Activated naive CD4-positive, alpha-beta T cell treated with anti-CD3 and anti-CD28 coated beads, Interleukin-2, amount 10 ng/mL, durations not matched to agents 7 days and 5 days (primary cell): ENCODE measurements at regions not wholly inside any gene's neighbourhood (a gene's known extent, or its start where the extent isn't known, plus 50 kb on each side); places are given as distances from the start of the nearest gene placed in this dataset.

Experiments used
- CTCF ChIA-PET: fragments of 350-600 bp; sonication (Branson Sonifier 250); formaldehyde crosslinking; loops from one replicate; lab custom pipeline; 2021; ENCODE audit warnings: antibody characterized with exemption; lab: Charles Lee
- DNase-seq: peaks from one replicate; pipeline ENCODE4 v3.0.0-alpha.2; 2020
- H3K27ac Mint-ChIP-seq: one replicate; pipeline ENCODE4 v1.8.0; 2021; ENCODE audit warnings: mild to moderate bottlenecking, moderate library complexity, mixed read lengths
- H3K27me3 Mint-ChIP-seq: one replicate; pipeline ENCODE4 v1.8.0; 2021; ENCODE audit warnings: mild to moderate bottlenecking, mixed read lengths
- H3K36me3 Mint-ChIP-seq: one replicate; pipeline ENCODE4 v1.8.0; 2021; ENCODE audit warnings: mixed read lengths
- H3K4me1 Mint-ChIP-seq: one replicate; pipeline ENCODE4 v1.8.0; 2021; ENCODE audit warnings: mixed read lengths
- H3K4me3 Mint-ChIP-seq: one replicate; pipeline ENCODE4 v1.8.0; 2021; ENCODE audit warnings: mild to moderate bottlenecking, moderate library complexity, mixed read lengths
- H3K9me3 Mint-ChIP-seq: one replicate; pipeline ENCODE4 v1.8.0; 2021; ENCODE audit warnings: mixed read lengths

DNA sequence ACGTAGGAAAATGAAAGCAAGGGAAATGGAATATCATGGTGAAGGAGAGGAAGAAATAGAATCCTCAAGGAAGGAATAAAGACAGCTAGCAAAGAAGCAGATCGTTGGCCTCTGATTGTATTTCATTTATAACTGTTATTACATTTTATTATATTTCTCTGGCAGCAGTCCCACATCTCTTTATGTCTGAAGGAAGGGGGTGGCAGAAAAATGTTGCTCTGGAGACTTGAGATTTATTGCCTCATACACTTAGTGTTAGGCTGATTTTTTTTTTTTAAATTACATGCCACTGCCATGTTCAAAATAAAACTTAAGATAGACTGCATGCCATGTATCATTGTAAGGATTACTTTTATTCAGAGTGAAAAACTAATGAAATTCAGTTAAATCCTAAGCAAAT is 971.7 kb upstream of the CHORDC1 start:
- no peak for DNase-seq
- no peak overlapping the region for H3K27ac Mint-ChIP-seq
- CTCF ChIA-PET, result no interaction called here
- H3K4me3 Mint-ChIP-seq, result no peak overlapping the region
- no peaks in the 10 kb centered on the region for H3K27me3 Mint-ChIP-seq
- no peaks in the 10 kb centered on the region for H3K4me1 Mint-ChIP-seq
- H3K9me3 Mint-ChIP-seq, result peaks cover 5% of the 10 kb centered on the region
- H3K36me3 Mint-ChIP-seq, result no peaks in the 10 kb centered on the region

DNA sequence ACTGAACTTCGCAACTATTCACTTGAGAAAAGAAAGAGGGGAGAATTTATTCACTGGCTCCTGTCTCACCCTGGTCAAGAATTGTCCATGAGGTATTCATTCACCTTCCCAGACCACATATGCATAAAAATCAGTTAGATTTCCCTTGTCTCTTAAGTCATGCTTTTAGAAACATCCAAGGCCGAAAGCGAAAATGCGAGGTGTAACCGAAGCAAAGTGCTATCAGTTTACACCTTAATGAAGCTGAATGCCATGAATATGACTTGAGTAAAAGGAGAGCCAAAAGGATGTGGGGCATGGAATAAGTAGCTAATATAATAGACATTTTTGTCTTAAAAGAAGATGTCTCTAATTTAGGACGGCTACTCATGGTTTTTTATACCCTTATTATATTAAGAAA is 965.6 kb upstream of the CHORDC1 start:
- no peak for DNase-seq
- Mint-ChIP-seq H3K4me1 (no peaks in the 10 kb centered on the region), H3K36me3 (no peaks in the 10 kb centered on the region), H3K27me3 (no peaks in the 10 kb centered on the region), H3K4me3 (no peak overlapping the region), H3K9me3 (peaks cover 4% of the 10 kb centered on the region), H3K27ac (no peak overlapping the region)
- CTCF ChIA-PET, result no interaction called here

DNA sequence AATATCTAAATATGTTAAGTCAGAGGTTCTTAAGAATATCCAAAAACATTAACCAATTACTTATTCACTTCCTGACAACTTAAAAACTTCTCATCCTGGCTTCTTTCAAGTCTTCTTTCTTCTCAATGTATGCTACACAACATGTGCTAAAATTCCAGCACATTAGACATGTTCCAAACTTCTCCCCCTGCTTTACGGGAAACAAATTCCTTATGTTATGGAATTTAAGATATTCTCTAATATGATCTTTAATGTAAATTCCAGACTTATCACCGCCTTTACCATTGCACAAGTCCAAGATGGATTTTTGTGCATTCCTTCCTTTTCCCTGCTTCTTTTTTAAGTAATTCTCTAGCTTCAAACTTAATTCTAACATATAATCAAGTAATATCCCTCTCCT is 964.5 kb upstream of the CHORDC1 start:
- peaks cover 4% of the 10 kb centered on the region for H3K9me3 Mint-ChIP-seq

DNA sequence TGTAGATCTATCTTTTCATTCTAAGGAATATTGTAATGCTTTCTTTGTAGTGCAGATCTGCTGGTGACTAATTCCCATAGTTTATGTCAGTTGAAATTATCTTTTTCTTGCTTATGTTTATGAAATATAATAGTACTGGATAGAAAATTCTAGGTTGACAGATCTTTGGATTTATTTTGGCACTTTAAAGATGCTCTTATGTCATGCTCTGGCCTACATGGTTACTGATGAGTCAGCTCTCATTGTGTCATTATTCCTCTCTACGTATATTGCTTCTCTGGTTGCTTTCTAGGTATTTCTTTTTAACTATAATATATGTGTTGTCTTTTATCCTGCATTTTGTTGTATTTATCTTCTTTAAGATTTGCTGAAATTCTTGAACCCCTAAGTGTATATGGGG is 955.5 kb upstream of the CHORDC1 start:
- H3K27me3 Mint-ChIP-seq, result no peaks in the 10 kb centered on the region
- CTCF ChIA-PET, result no interaction called here
- peaks cover 6% of the 10 kb centered on the region for H3K9me3 Mint-ChIP-seq
- H3K36me3 Mint-ChIP-seq, result no peaks in the 10 kb centered on the region
- no peak overlapping the region for H3K4me3 Mint-ChIP-seq
- no peaks in the 10 kb centered on the region for H3K4me1 Mint-ChIP-seq
- H3K27ac Mint-ChIP-seq, result no peak overlapping the region
- no peak for DNase-seq

More for the DNA sequence above, 964.5 kb upstream of the CHORDC1 start:
- no peak overlapping the region for H3K27ac Mint-ChIP-seq
- no peaks in the 10 kb centered on the region for H3K4me1 Mint-ChIP-seq
- no peaks in the 10 kb centered on the region for H3K36me3 Mint-ChIP-seq
- no peaks in the 10 kb centered on the region for H3K27me3 Mint-ChIP-seq
- no peak for DNase-seq
- CTCF ChIA-PET, result no interaction called here
- no peak overlapping the region for H3K4me3 Mint-ChIP-seq

DNA sequence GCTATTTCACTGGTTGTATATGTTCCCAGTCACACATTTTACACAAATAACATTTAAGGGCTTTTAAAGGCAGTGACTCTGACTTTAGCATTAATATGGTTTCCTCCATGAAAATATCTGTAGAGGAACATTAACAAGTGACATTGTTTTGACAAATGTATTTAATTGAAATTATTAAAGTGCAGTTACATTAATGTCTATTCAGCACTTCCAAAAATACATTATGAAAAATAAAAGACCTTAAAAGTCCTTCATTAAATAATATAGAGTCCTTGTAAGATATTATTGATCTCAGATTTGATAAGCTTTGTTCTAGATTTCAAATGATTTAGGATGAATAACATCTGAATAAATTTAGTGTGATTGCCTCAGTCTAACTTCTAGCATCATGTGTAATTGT is 951.9 kb upstream of the CHORDC1 start:
- H3K4me1 Mint-ChIP-seq, result no peaks in the 10 kb centered on the region
- H3K27me3 Mint-ChIP-seq, result no peaks in the 10 kb centered on the region
- no peak for DNase-seq
- no peak overlapping the region for H3K27ac Mint-ChIP-seq
- CTCF ChIA-PET, result no interaction called here
- no peak overlapping the region for H3K4me3 Mint-ChIP-seq
- H3K9me3 Mint-ChIP-seq, result peaks cover 5% of the 10 kb centered on the region
- H3K36me3 Mint-ChIP-seq, result no peaks in the 10 kb centered on the region

DNA sequence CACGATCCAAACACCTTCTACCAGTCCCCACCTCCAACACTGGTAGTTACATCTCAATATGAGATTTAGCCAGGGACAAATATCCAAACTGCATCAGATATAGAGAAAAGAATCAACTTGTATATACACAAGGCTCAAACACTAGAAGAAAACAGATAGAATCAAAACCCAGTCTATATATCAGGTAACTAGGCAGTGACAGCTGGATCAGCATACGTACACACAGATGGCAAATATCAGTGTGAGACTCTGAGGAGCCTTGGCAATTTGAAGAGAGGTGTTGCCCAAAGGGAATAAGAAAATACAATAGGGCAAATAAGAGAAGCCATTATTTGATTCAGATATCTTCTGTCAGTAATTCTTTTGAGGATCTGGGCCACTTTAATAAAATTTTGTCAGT is 951.3 kb upstream of the CHORDC1 start:
- no peaks in the 10 kb centered on the region for H3K27me3 Mint-ChIP-seq
- no peak overlapping the region for H3K27ac Mint-ChIP-seq
- no peak for DNase-seq
- no peaks in the 10 kb centered on the region for H3K36me3 Mint-ChIP-seq
- H3K4me1 Mint-ChIP-seq, result no peaks in the 10 kb centered on the region
- peaks cover 5% of the 10 kb centered on the region for H3K9me3 Mint-ChIP-seq
- H3K4me3 Mint-ChIP-seq, result no peak overlapping the region
- CTCF ChIA-PET, result no interaction called here

DNA sequence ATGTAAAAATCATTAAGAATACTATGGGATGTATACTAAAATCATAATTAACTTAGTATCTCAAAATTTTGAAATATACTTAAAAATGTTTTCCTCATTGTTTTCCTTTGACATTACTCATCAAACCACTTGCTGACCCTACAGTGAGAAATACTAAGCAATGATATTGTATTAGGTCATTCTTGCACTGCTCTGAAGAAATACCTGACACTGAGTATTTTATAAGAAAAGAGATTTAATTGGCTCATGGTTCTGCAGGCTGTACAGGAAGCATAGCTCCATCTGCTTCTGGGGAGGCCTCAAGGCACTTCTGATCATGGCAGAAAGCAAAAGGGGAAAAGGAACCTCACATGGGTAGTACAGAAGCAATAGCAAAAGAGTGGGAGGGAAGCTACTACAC is 950.9 kb upstream of the CHORDC1 start:
- Mint-ChIP-seq H3K27me3 (no peaks in the 10 kb centered on the region), H3K36me3 (no peaks in the 10 kb centered on the region), H3K4me1 (no peaks in the 10 kb centered on the region), H3K27ac (no peak overlapping the region), H3K9me3 (peaks cover 5% of the 10 kb centered on the region), H3K4me3 (no peak overlapping the region)
- DNase-seq, result no peak
- CTCF ChIA-PET, result no interaction called here

DNA sequence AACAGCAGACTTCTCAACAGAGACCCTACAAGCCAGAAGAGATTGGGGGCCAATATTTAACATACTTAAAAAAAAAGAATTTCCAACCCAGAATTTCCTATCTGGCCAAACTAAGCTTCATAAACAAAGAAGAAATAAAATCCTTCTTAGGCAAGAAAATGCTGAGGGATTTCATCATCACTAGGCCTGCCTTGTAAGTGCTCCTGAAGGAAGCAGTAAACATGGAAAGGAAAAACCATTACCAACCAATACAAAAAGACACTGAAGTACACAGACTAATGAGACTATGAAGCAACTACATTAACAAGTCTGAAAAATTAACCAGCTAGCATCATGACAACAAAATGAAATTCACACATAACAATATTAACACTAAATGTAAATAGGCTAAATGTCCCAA is 947.9 kb upstream of the CHORDC1 start:
- no peaks in the 10 kb centered on the region for H3K4me1 Mint-ChIP-seq
- H3K27me3 Mint-ChIP-seq, result no peaks in the 10 kb centered on the region
- H3K27ac Mint-ChIP-seq, result no peak overlapping the region
- H3K36me3 Mint-ChIP-seq, result no peaks in the 10 kb centered on the region
- DNase-seq, result no peak
- H3K4me3 Mint-ChIP-seq, result no peak overlapping the region
- CTCF ChIA-PET, result interaction anchor here (1.2 kb wide), 1 partner anchor 71 kb away, joined by 3 read pairs; no protein-coding TSS in a partner anchor
- peaks cover 5% of the 10 kb centered on the region for H3K9me3 Mint-ChIP-seq

DNA sequence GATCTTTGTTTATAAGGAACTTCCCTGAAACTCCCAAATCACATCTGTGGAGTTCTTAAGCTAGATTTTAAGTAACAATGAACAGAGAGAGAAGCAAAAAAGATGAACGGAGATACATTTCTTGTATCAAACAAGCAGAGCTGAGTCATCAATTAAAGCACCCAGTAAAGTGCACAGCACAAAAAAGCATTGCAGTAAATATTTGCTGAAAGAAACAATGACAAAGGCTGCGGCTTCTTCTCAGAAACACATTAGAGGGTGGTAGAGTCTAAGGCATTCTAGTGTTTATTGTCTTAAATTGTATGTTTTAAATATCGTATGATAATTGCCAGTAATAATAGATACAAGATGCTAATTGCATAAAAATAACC is 941.6 kb upstream of the CHORDC1 start:
- no peaks in the 10 kb centered on the region for H3K27me3 Mint-ChIP-seq
- CTCF ChIA-PET, result no interaction called here
- no peak overlapping the region for H3K27ac Mint-ChIP-seq
- no peaks in the 10 kb centered on the region for H3K4me1 Mint-ChIP-seq
- no peak for DNase-seq
- peaks cover 8% of the 10 kb centered on the region for H3K9me3 Mint-ChIP-seq
- H3K4me3 Mint-ChIP-seq, result no peak overlapping the region
- no peaks in the 10 kb centered on the region for H3K36me3 Mint-ChIP-seq

DNA sequence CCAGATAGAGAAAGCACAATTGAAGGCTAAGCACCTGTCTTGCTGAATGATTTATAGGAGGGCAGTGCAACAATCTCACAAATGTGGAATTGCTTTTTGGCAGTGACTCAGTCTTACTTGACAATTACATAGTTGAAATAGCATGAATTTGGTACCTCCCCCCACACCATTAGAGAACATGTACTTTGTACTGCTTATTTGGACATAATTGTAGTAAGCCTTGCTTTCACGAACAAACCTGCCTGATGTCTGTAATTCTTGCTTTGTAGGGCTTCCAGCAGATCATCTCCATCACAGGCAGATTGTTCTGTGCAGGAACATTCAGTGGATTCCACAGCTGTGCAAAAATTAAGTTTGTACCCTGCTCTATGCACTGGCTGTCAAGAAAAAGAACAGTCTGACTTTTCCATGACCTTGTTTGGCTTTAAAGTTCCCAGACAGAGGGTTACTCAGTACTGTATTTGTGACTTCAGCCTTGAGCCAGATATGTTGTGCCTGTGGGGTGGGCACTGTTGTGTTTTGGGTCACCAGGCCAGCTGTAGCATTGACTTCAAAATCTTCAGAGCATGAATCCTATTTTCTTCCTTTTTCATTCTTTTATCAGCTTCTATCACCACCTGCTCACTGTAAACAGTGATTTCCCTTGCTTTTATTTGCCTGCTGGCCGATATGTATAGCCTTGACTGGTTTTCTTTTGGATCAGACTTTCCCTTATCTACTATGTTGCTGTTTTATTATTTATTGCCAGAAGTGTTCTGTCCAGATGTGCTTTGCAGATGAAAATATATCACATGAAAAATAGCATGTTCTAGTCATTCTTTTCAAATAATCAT is 941.0 kb upstream of the CHORDC1 start:
- Mint-ChIP-seq H3K4me3 (no peak overlapping the region), H3K27me3 (no peaks in the 10 kb centered on the region), H3K9me3 (peaks cover 8% of the 10 kb centered on the region), H3K27ac (no peak overlapping the region), H3K36me3 (no peaks in the 10 kb centered on the region), H3K4me1 (no peaks in the 10 kb centered on the region)
- no peak for DNase-seq
- CTCF ChIA-PET, result no interaction called here

DNA sequence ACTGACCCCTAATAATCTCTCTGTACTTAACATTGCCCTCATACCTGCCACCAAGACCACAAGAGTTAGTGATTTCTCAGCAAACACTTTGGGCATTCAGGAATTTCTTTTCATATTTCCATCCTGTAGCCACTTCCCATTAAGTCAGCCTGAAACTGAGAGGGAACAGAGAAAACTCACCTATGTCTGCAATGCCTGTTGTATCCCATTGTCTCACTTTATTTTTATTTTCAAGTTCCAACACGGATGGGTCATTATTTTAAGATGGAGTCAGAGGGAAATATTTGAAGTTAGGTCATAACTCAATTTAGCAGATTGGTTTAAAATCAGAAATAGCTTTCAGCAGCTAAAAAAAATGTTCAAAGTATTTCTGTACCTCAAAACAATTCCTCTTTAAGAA is 937.8 kb upstream of the CHORDC1 start:
- Mint-ChIP-seq H3K9me3 (peaks cover 10% of the 10 kb centered on the region), H3K4me3 (no peak overlapping the region), H3K27ac (no peak overlapping the region), H3K36me3 (no peaks in the 10 kb centered on the region), H3K27me3 (no peaks in the 10 kb centered on the region), H3K4me1 (no peaks in the 10 kb centered on the region)
- CTCF ChIA-PET, result no interaction called here
- DNase-seq, result no peak

DNA sequence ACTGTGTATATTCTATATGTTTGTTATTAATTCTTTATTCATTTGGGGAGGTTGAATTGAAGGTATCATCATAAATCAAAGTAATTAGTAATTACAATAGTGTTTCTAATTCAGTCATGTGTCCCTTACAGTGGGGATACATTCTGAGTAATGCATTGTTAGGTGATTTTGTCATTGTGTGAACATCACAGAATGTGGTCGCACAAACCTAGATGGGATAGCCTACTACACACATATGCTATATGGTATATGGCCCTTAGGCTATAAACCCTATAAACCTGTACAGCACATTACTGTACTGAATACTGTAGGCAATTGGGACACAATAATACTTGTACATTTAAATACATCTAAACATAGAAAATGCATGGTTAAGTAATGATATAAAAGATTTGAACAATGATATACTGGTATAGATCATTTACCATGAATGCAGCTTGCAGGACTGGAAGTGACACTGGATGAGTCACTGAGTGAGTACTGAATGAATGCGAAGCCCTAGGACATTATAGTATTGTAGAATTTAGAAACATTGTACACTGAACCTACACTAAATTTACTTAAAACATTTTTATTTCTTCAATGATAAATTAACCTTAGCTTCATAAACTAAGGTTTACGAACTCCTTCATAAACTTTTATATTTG is 936.2 kb upstream of the CHORDC1 start:
- Mint-ChIP-seq H3K36me3 (no peaks in the 10 kb centered on the region), H3K9me3 (peaks cover 10% of the 10 kb centered on the region), H3K4me1 (no peaks in the 10 kb centered on the region), H3K27ac (no peak overlapping the region), H3K4me3 (no peak overlapping the region), H3K27me3 (no peaks in the 10 kb centered on the region)
- CTCF ChIA-PET, result no interaction called here
- no peak for DNase-seq

DNA sequence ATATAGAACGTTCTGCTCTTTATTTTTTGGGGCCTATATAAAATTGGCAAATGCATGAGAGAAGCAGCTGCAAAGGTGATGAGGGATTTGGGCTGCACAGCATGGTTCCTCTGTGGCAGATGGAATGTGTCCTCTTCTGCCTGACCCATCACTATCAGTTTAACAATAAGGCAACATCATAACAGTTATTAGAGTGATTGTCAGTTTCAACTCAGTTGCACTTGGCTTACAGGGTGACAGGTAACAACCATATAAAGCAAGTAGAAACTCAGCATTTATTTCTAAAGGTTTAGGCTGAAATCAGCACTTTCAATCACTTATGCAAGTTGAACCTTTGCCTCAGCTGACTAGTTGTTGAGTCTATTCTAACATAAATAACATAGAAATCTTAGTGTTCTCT is 935.4 kb upstream of the CHORDC1 start:
- no peak overlapping the region for H3K4me3 Mint-ChIP-seq
- no peaks in the 10 kb centered on the region for H3K4me1 Mint-ChIP-seq
- no peaks in the 10 kb centered on the region for H3K27me3 Mint-ChIP-seq
- H3K36me3 Mint-ChIP-seq, result no peaks in the 10 kb centered on the region
- peaks cover 9% of the 10 kb centered on the region for H3K9me3 Mint-ChIP-seq
- H3K27ac Mint-ChIP-seq, result no peak overlapping the region
- no peak for DNase-seq
- CTCF ChIA-PET, result no interaction called here

DNA sequence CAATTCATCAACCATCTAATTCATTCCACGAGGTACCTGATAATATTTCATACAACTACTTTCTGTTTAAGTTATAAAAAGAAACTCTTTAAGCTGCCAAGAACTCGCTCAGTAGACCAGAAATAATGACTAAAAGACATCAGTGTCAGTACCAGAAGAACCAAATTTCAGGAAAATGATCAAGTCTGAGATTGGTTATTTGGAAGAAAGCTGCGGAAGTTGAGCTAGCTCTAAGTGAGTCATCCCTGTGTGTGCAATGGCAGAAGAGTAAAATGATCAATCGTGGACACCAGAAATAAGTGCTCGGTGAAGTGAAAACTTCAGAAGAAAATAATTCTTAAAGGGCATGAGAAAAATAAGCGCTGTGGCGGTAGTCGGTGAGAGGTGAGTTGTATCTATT is 933.2 kb upstream of the CHORDC1 start:
- Mint-ChIP-seq H3K36me3 (no peaks in the 10 kb centered on the region), H3K4me3 (no peak overlapping the region), H3K4me1 (no peaks in the 10 kb centered on the region), H3K27ac (no peak overlapping the region), H3K9me3 (peaks cover 17% of the 10 kb centered on the region), H3K27me3 (no peaks in the 10 kb centered on the region)
- no peak for DNase-seq
- CTCF ChIA-PET, result no interaction called here

DNA sequence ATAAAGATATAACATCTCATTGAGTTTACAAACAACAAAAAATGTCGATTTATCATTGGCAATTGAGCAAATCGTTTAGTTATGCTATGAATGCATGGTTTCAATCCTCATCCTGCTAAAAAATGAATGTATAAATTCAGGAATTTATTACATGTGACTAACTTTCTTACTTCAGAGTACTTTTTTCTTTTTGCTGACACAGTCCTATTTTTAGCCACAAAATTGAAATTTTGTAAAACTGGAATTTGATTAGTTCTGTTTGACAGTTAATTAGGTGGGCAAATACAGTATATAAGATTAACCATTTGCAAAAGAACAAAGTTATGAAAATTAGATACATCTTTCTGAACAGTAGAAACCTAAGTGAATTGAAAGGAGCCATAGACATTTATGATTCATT is 925.0 kb upstream of the CHORDC1 start:
- Mint-ChIP-seq H3K4me1 (no peaks in the 10 kb centered on the region), H3K9me3 (peaks cover 10% of the 10 kb centered on the region), H3K36me3 (no peaks in the 10 kb centered on the region), H3K27ac (no peak overlapping the region), H3K4me3 (no peak overlapping the region), H3K27me3 (no peaks in the 10 kb centered on the region)
- CTCF ChIA-PET, result no interaction called here
- no peak for DNase-seq
